Heart left ventricle (tissue), 13 donors: ENCODE measurements at regions not wholly inside any gene's neighbourhood (a gene's known extent, or its start where the extent isn't known, plus 50 kb on each side); places are given as distances from the start of the nearest gene placed in this dataset.

ENCODE experiments used
- POLR2A ChIP-seq, 2 donors: fragments of 450-650 bp; IDR thresholded peaks; one replicate each; pipeline ENCODE4 v1.6.1; 2017; ENCODE audit warnings: antibody characterized with exemption in 2 of 2, mild to moderate bottlenecking in 2 of 2, moderate library complexity in 2 of 2
- TF ChIP-seq, protein P1 (sequence below), 12 donors: fragments of 200-600 bp; sonication (generic) in 4 of 12; IDR thresholded peaks; one replicate each; pipeline versions ENCODE4 v1.5.0 to v1.8.0; 2018 to 2022; ENCODE audit warnings: antibody characterized with exemption in 12 of 12, mild to moderate bottlenecking in 5 of 12
- donor health status: ischemic (EF 13 %, LVEDD 7.1; RV severe dilation, severe dysfunction).
- donor health status: DM: no; HTN: yes; CAD: no.
- donor health status: DM: no; HTN: no; CAD: no.
- donor health status: ischemic (EF 25% LVEDD 6.9; RV normal size, moderate dysfunction).
- donor health status: ischemic (EF 25% LVEDD 5.7; RV mildly dilated, moderate dysfunction).
- donor health status: ischemic (EF 35%, LVEDD 5.7; RV mildly dilated, moderate dysfunction).
- donor health status: nonischemic (EF 11% LVEDD 7.7; RV severe dilation, severe dysfunction).
- donor health status: DM: yes; HTN: yes; CAD: no.
- donor health status: PGD.
- donor health status: ischemic (EF 29% LVEDD 5.4; RV normal size, mild dysfunction).
- donor health status: nonischemic (EF 23%, LVEDD 6.1; RV moderate dilation, normal function).

- TF ChIP-seq, protein P1, sequence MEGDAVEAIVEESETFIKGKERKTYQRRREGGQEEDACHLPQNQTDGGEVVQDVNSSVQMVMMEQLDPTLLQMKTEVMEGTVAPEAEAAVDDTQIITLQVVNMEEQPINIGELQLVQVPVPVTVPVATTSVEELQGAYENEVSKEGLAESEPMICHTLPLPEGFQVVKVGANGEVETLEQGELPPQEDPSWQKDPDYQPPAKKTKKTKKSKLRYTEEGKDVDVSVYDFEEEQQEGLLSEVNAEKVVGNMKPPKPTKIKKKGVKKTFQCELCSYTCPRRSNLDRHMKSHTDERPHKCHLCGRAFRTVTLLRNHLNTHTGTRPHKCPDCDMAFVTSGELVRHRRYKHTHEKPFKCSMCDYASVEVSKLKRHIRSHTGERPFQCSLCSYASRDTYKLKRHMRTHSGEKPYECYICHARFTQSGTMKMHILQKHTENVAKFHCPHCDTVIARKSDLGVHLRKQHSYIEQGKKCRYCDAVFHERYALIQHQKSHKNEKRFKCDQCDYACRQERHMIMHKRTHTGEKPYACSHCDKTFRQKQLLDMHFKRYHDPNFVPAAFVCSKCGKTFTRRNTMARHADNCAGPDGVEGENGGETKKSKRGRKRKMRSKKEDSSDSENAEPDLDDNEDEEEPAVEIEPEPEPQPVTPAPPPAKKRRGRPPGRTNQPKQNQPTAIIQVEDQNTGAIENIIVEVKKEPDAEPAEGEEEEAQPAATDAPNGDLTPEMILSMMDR (IDR thresholded peaks at IDR 0.05) = no peak
- no peak for TF ChIP-seq POLR2A (IDR thresholded peaks at IDR 0.05)
Observed at GRCh38 chr18:43949291-43949690, 672.0 kb upstream of the SYT4 start.
